CD8-positive, alpha-beta memory T cell (primary cell): ENCODE measurements at regions not wholly inside any gene's neighbourhood (a gene's known extent, or its start where the extent isn't known, plus 50 kb on each side); places are given as distances from the start of the nearest gene placed in this dataset.

Source experiments
- CTCF ChIA-PET: fragments of 350-600 bp; sonication (Branson Sonifier 250); formaldehyde crosslinking; loops from one replicate; lab custom pipeline; 2021; ENCODE audit warnings: antibody characterized with exemption; lab: Charles Lee
- POLR2A ChIA-PET: fragments of 350-600 bp; sonication (Branson Sonifier 250); formaldehyde crosslinking; loops from one replicate; lab custom pipeline; 2021; ENCODE audit warnings: antibody characterized with exemption; lab: Charles Lee
- DNase-seq, 5 donors: peaks; one replicate each; pipeline versions ENCODE4 v3.0.0 to v3.0.0-alpha.2; 2020 to 2022; ENCODE audit warnings: mixed read lengths in 1 of 5
- H3K27ac ChIP-seq: one replicate; pipeline ENCODE4 v1.7.0; 2013; ENCODE audit warnings: low read depth, mild to moderate bottlenecking, low read length, moderate library complexity
- H3K27me3 ChIP-seq: 2 replicates; pipeline ENCODE4 v1.7.0; 2013; ENCODE audit warnings: low read length, mild to moderate bottlenecking; ENCODE audit not compliant: insufficient read depth, poor library complexity, severe bottlenecking
- H3K36me3 ChIP-seq: 2 replicates; pipeline ENCODE4 v1.7.0; 2013; ENCODE audit warnings: mild to moderate bottlenecking, low read length, moderate library complexity; ENCODE audit not compliant: insufficient read depth
- H3K4me1 ChIP-seq: 2 replicates; pipeline ENCODE4 v1.7.0; 2013; ENCODE audit warnings: mild to moderate bottlenecking, low read length, moderate library complexity; ENCODE audit not compliant: insufficient read depth
- H3K4me3 ChIP-seq: 2 replicates; pipeline ENCODE4 v1.7.0; 2013; ENCODE audit warnings: mild to moderate bottlenecking, low read length
- H3K9me3 ChIP-seq: 2 replicates; pipeline ENCODE4 v1.7.0; 2013; ENCODE audit warnings: mild to moderate bottlenecking, low read length
- H3K27ac Mint-ChIP-seq, 8 donors: one replicate each; pipeline ENCODE4 v1.8.0; 2020 to 2021; ENCODE audit warnings: mixed read lengths in 8 of 8, mild to moderate bottlenecking in 6 of 8, inconsistent platforms in 3 of 8, moderate library complexity in 3 of 8
- H3K27me3 Mint-ChIP-seq, 2 donors: one replicate each; pipeline ENCODE4 v1.8.0; 2020 to 2021; ENCODE audit warnings: mixed read lengths in 2 of 2, mild to moderate bottlenecking in 1 of 2, moderate library complexity in 1 of 2
- H3K36me3 Mint-ChIP-seq, 3 donors: one replicate each; pipeline ENCODE4 v1.8.0; 2020 to 2021; ENCODE audit warnings: mixed read lengths in 3 of 3, inconsistent platforms in 1 of 3, mild to moderate bottlenecking in 1 of 3
- H3K4me1 Mint-ChIP-seq, 3 donors: one replicate each; pipeline ENCODE4 v1.8.0; 2020 to 2021; ENCODE audit warnings: mixed read lengths in 3 of 3, inconsistent platforms in 1 of 3, mild to moderate bottlenecking in 1 of 3
- H3K4me3 Mint-ChIP-seq, 7 donors: one replicate each; pipeline ENCODE4 v1.8.0; 2020 to 2021; ENCODE audit warnings: mixed read lengths in 7 of 7, mild to moderate bottlenecking in 6 of 7, moderate library complexity in 4 of 7, inconsistent platforms in 2 of 7
- H3K9me3 Mint-ChIP-seq, 5 donors: one replicate each; pipeline ENCODE4 v1.8.0; 2020 to 2022; ENCODE audit warnings: mixed read lengths in 5 of 5, mild to moderate bottlenecking in 3 of 5, moderate library complexity in 2 of 5, inconsistent platforms in 1 of 5

GRCh38 chr9:88312517-88313103, 75.6 kb upstream of the SPIN1 start:
- Histone ChIP-seq H3K9me3 (no peaks in the 10 kb centered on the region), H3K27ac (no peak overlapping the region), H3K4me3 (no peak overlapping the region), H3K27me3 (no peaks in the 10 kb centered on the region), H3K4me1 (peaks cover 9% of the 10 kb centered on the region), H3K36me3 (no peaks in the 10 kb centered on the region)
- peak overlapping the region in 4 of 8 donors; percentile 3 to 93 (median 25) for H3K27ac Mint-ChIP-seq
- no peak for DNase-seq
- no peak overlapping the region for H3K4me3 Mint-ChIP-seq
- H3K4me1 Mint-ChIP-seq = peaks cover 17 to 21% (median 19%) of the 10 kb centered on the region in 3 donors
- POLR2A ChIA-PET = no interaction called here
- H3K9me3 Mint-ChIP-seq = no peaks in the 10 kb centered on the region
- CTCF ChIA-PET = no interaction called here
- H3K27me3 Mint-ChIP-seq = peaks cover 0 to 7% of the 10 kb centered on the region in 2 donors
- peaks cover 0 to 1% (median 0%) of the 10 kb centered on the region in 3 donors for H3K36me3 Mint-ChIP-seq

DNA sequence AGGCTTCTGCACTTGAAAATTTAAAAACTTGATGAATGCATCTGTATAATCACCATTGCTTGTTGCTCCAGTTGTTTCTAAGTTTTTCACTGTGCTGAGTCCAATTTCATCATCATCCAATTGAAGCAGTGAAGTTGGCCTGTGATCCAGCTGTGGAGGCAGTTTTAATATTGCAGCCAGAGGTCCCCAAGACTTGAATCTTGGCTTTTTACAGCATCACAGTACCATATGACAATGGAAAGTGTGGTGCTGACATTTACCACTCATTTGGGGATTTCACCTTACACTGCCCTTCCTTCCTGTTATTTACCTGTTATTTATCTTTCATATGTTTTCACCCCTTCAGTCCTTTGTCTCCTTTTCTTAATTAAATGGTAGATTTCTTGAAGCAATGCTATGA, 76.2 kb upstream of the SPIN1 start:
- H3K4me1 ChIP-seq = peaks cover 9% of the 10 kb centered on the region
- CTCF ChIA-PET = no interaction called here
- peaks cover 0 to 1% (median 0%) of the 10 kb centered on the region in 3 donors for H3K36me3 Mint-ChIP-seq
- H3K27ac Mint-ChIP-seq = peak overlapping the region in 5 of 8 donors; percentile 3 to 93 (median 23)
- DNase-seq = no peak
- no peaks in the 10 kb centered on the region for H3K9me3 ChIP-seq
- POLR2A ChIA-PET = no interaction called here
- no peak overlapping the region for H3K4me3 ChIP-seq
- H3K27me3 Mint-ChIP-seq = peaks cover 2 to 10% of the 10 kb centered on the region in 2 donors
- H3K27me3 ChIP-seq = no peaks in the 10 kb centered on the region
- peaks cover 17 to 21% (median 19%) of the 10 kb centered on the region in 3 donors for H3K4me1 Mint-ChIP-seq
- H3K9me3 Mint-ChIP-seq = no peaks in the 10 kb centered on the region
- H3K4me3 Mint-ChIP-seq = peak overlapping the region in 2 of 7 donors; percentile 0 to 43
- H3K36me3 ChIP-seq = no peaks in the 10 kb centered on the region
- H3K27ac ChIP-seq = no peak overlapping the region

- H3K27ac ChIP-seq = no peak overlapping the region
- POLR2A ChIA-PET = no interaction called here
- no peak overlapping the region for H3K4me3 Mint-ChIP-seq
- no peaks in the 10 kb centered on the region for H3K27me3 ChIP-seq
- H3K36me3 Mint-ChIP-seq = no peaks in the 10 kb centered on the region
- DNase-seq = no peak
- no peak overlapping the region for H3K27ac Mint-ChIP-seq
- H3K36me3 ChIP-seq = no peaks in the 10 kb centered on the region
- H3K9me3 ChIP-seq = no peaks in the 10 kb centered on the region
- no peaks in the 10 kb centered on the region for H3K9me3 Mint-ChIP-seq
- H3K4me3 ChIP-seq = no peak overlapping the region
- peaks cover 9% of the 10 kb centered on the region for H3K4me1 ChIP-seq
- peaks cover 2 to 15% of the 10 kb centered on the region in 2 donors for H3K27me3 Mint-ChIP-seq
- CTCF ChIA-PET = interaction anchor here (1.5 kb wide), 1 partner anchor 10 kb away, joined by 4 read pairs; no protein-coding TSS in a partner anchor
- peaks cover 17 to 21% (median 19%) of the 10 kb centered on the region in 3 donors for H3K4me1 Mint-ChIP-seq
Observed at GRCh38 chr9:88310310-88310980, 77.8 kb upstream of the SPIN1 start.

DNA sequence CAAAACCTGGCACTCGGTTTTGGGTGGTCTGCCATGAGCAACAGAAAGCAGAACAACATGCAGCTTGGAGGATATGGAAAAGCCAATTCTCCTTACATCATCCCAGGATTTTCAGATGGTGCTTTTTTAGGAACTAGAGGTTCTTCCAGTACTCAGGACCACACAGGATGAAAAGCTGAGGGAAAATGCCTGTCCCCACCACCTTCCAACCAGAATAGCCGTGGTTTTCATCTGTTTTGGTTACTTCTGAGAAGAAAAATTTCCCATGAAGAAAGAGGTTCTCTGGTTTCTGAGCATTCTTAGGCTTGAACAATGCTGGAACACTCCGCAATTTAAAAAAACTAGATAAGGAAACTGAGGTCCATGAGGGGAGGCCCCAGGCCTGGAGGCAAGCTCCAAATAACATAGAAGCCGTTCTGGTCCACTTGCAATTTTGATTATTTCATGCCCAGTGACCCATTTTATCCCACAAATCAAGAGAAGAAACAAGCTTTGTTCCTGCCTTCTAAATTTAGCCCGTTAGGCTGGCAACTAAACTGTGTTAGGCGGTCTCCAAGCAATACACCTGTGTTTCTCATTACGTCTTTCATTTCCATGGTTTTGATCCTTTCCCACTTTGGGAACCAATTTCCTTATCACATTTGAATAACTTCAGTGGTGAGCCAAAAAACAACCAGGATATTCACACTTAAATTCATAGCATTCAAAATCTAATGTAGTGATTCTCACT, 79.2 kb upstream of the SPIN1 start:
- DNase-seq = no peak
- H3K27ac ChIP-seq = no peak overlapping the region
- no peaks in the 10 kb centered on the region for H3K27me3 ChIP-seq
- no peak overlapping the region for H3K4me3 ChIP-seq
- Mint-ChIP-seq H3K4me3 (no peak overlapping the region), H3K27ac (no peak overlapping the region), H3K4me1 (peaks cover 20 to 29% (median 28%) of the 10 kb centered on the region in 3 donors), H3K27me3 (peaks cover 2 to 21% of the 10 kb centered on the region in 2 donors), H3K36me3 (no peaks in the 10 kb centered on the region), H3K9me3 (no peaks in the 10 kb centered on the region)
- no peaks in the 10 kb centered on the region for H3K9me3 ChIP-seq
- H3K4me1 ChIP-seq = peaks cover 9% of the 10 kb centered on the region
- CTCF ChIA-PET = no interaction called here
- POLR2A ChIA-PET = no interaction called here
- no peaks in the 10 kb centered on the region for H3K36me3 ChIP-seq

DNA sequence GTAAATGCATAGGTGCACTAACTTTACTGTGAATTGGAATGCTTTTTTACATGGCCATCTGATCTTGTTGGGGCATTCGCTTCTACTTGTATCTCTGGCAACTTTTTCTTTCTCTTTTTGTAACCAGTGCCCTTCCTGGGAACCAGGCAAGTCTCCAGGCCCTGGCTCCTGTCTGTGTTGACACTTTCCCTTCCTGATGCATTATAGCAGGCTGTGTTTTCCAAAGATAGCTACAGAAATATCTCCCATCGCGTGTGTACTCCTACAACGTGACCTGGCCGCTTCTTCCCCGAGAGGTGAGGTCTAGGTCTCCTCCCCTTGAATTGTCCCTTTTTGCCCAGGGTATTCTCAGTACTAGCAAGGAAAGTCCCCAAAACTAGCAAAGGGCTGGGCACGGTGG, 81.1 kb upstream of the SPIN1 start:
- Histone ChIP-seq H3K4me3 (no peak overlapping the region), H3K27me3 (no peaks in the 10 kb centered on the region), H3K9me3 (no peaks in the 10 kb centered on the region), H3K4me1 (peaks cover 3% of the 10 kb centered on the region), H3K36me3 (no peaks in the 10 kb centered on the region), H3K27ac (no peak overlapping the region)
- no peak overlapping the region for H3K27ac Mint-ChIP-seq
- DNase-seq = no peak
- no peaks in the 10 kb centered on the region for H3K36me3 Mint-ChIP-seq
- H3K27me3 Mint-ChIP-seq = peaks cover 2 to 21% of the 10 kb centered on the region in 2 donors
- H3K4me3 Mint-ChIP-seq = no peak overlapping the region
- ChIA-PET CTCF (no interaction called here), POLR2A (no interaction called here)
- H3K4me1 Mint-ChIP-seq = peaks cover 8 to 19% (median 13%) of the 10 kb centered on the region in 3 donors
- H3K9me3 Mint-ChIP-seq = no peaks in the 10 kb centered on the region

DNA sequence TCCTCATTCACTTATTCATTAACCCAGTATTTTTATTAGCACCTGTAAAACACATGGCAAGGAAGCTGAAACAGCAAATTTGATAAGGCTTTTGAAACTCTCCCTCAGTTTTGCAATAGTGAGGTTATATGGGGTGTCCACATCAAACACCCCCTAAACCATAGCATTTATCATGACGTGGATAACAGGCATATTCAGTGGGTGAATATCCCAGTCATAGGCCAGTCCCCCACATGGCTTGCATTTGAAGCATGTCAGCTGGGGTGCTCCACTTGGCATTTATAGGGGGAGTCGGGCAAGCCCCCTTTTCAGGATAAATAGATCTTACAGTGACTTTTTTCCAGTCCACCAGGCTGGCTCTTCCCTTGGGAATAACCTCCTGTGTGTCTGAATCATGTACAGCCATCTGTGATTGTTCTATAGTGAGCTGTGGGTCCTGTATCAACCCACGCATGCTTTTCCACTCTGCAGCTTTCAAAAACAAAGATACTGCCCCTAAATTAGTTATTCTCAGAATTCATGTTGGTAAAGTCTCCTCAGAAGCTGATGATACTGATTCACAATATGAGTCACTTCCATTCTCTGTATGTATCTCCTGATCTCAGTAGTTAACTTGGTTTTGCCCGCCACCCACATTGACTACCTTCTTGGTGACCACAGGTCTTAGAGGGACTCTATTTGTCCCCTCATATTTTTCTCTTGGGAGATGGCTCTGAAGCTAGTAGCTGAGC, 84.4 kb upstream of the SPIN1 start:
- Histone ChIP-seq H3K4me3 (no peak overlapping the region), H3K27ac (no peak overlapping the region), H3K4me1 (no peaks in the 10 kb centered on the region), H3K9me3 (no peaks in the 10 kb centered on the region), H3K36me3 (no peaks in the 10 kb centered on the region), H3K27me3 (no peaks in the 10 kb centered on the region)
- Mint-ChIP-seq H3K27me3 (peaks cover 2 to 21% of the 10 kb centered on the region in 2 donors), H3K9me3 (no peaks in the 10 kb centered on the region), H3K36me3 (no peaks in the 10 kb centered on the region), H3K4me3 (peak overlapping the region in 5 of 7 donors; percentile 27 to 77 (median 58)), H3K27ac (peak overlapping the region in 3 of 8 donors; percentile 1 to 42 (median 6)), H3K4me1 (peaks cover 3 to 14% (median 8%) of the 10 kb centered on the region in 3 donors)
- CTCF ChIA-PET = no interaction called here
- POLR2A ChIA-PET = no interaction called here
- DNase-seq = no peak

- no peaks in the 10 kb centered on the region for H3K4me1 ChIP-seq
- no peak overlapping the region for H3K4me3 ChIP-seq
- no peaks in the 10 kb centered on the region for H3K36me3 ChIP-seq
- no peak overlapping the region for H3K27ac Mint-ChIP-seq
- H3K9me3 ChIP-seq = no peaks in the 10 kb centered on the region
- no peak overlapping the region for H3K27ac ChIP-seq
- H3K9me3 Mint-ChIP-seq = no peaks in the 10 kb centered on the region
- ChIA-PET POLR2A (no interaction called here), CTCF (no interaction called here)
- no peak for DNase-seq
- no peaks in the 10 kb centered on the region for H3K36me3 Mint-ChIP-seq
- peaks cover 2 to 14% of the 10 kb centered on the region in 2 donors for H3K27me3 Mint-ChIP-seq
- H3K27me3 ChIP-seq = no peaks in the 10 kb centered on the region
- H3K4me3 Mint-ChIP-seq = no peak overlapping the region
- peaks cover 3 to 14% (median 8%) of the 10 kb centered on the region in 3 donors for H3K4me1 Mint-ChIP-seq
Observed at GRCh38 chr9:88302579-88303324, 85.5 kb upstream of the SPIN1 start.
